HEK293T (cell line): ENCODE measurements at regions not wholly inside any gene's neighbourhood (a gene's known extent, or its start where the extent isn't known, plus 50 kb on each side); places are given as distances from the start of the nearest gene placed in this dataset.

Source experiments
- CTCF ChIA-PET: fragments of 350-600 bp; formaldehyde crosslinking; extraction: SDS; loops from one replicate; lab custom pipeline; 2021; ENCODE audit warnings: antibody characterized with exemption, inconsistent platforms; lab: Yijun Ruan, JAX
- POLR2A ChIA-PET: fragments of 350-600 bp; formaldehyde crosslinking; extraction: SDS; loops from one replicate; lab custom pipeline; 2020; ENCODE audit warnings: antibody characterized with exemption, inconsistent platforms; lab: Yijun Ruan, JAX
- DNase-seq: peaks from one replicate; pipeline ENCODE4 v3.0.0; 2012; ENCODE audit warnings: mixed read lengths; ENCODE audit errors: extremely low spot score
- ARNT ChIP-seq: fragments of 450-650 bp; IDR thresholded peaks from 2 replicates; pipeline ENCODE4 v1.6.1; 2017; ENCODE audit warnings: mild to moderate bottlenecking
- BHLHE40 ChIP-seq: fragments of 450-650 bp; IDR thresholded peaks from 2 replicates; pipeline ENCODE4 v1.6.1; 2016; ENCODE audit warnings: mild to moderate bottlenecking, moderate library complexity, borderline replicate concordance
- CTBP1 ChIP-seq: fragments of 450-650 bp; IDR thresholded peaks from 2 replicates; pipeline ENCODE4 v1.6.1; 2016; ENCODE audit warnings: borderline replicate concordance
- ELF4 ChIP-seq: fragments of 450-650 bp; IDR thresholded peaks from 2 replicates; pipeline ENCODE4 v1.6.1; 2017; ENCODE audit warnings: antibody characterized with exemption
- FOXA1 ChIP-seq: fragments of 450-650 bp; IDR thresholded peaks from 2 replicates; pipeline ENCODE4 v1.6.1; 2016; ENCODE audit warnings: mild to moderate bottlenecking
- FOXK2 ChIP-seq: fragments of 450-650 bp; IDR thresholded peaks from 2 replicates; pipeline ENCODE4 v1.6.1; 2016; ENCODE audit warnings: mild to moderate bottlenecking
- FOXM1 ChIP-seq: fragments of 450-650 bp; IDR thresholded peaks from 2 replicates; pipeline ENCODE4 v1.6.1; 2017; ENCODE audit warnings: mild to moderate bottlenecking, borderline replicate concordance
- HDGF ChIP-seq: fragments of 450-650 bp; IDR thresholded peaks from 2 replicates; pipeline ENCODE4 v1.6.1; 2017; ENCODE audit warnings: antibody characterized with exemption, borderline replicate concordance
- L3MBTL2 ChIP-seq: fragments of 450-650 bp; conservative IDR thresholded peaks from 2 replicates; pipeline ENCODE4 v1.6.1; 2016; ENCODE audit warnings: mild to moderate bottlenecking
- LEF1 ChIP-seq: fragments of 450-650 bp; IDR thresholded peaks from 2 replicates; pipeline ENCODE4 v1.6.1; 2017; ENCODE audit warnings: mild to moderate bottlenecking, borderline replicate concordance
- NFRKB ChIP-seq: fragments of 450-650 bp; IDR thresholded peaks from 2 replicates; pipeline ENCODE4 v1.6.1; 2016; ENCODE audit warnings: mild to moderate bottlenecking, moderate library complexity
- SP1 ChIP-seq: fragments of 450-650 bp; IDR thresholded peaks from 2 replicates; pipeline ENCODE4 v1.6.1; 2017
- SUZ12 ChIP-seq: fragments of 450-650 bp; IDR thresholded peaks from 2 replicates; pipeline ENCODE4 v1.6.1; 2016; ENCODE audit warnings: mild to moderate bottlenecking
- TARDBP ChIP-seq: fragments of 450-650 bp; IDR thresholded peaks from 2 replicates; pipeline ENCODE4 v1.6.1; 2016
- ZNF384 ChIP-seq: fragments of 450-650 bp; IDR thresholded peaks from 2 replicates; pipeline ENCODE4 v1.6.1; 2016
- TF ChIP-seq, protein P1 (sequence below): fragments of 450-650 bp; IDR thresholded peaks from 2 replicates; pipeline ENCODE4 v1.6.1; 2016

GRCh38 chr3:176505878-176506621, 691.2 kb downstream of the TBL1XR1 start:
- TF ChIP-seq FOXK2: no peak
- no peak for TF ChIP-seq HDGF
- TF ChIP-seq CTBP1: no peak
- TF ChIP-seq FOXM1: no peak
- no peak for TF ChIP-seq NFRKB
- TF ChIP-seq ZNF384: no peak
- no peak for TF ChIP-seq SP1
- no peak for TF ChIP-seq SUZ12
- TF ChIP-seq ARNT: no peak
- no peak for TF ChIP-seq FOXA1
- TF ChIP-seq L3MBTL2: no peak
- TF ChIP-seq ELF4: no peak
- no peak for TF ChIP-seq BHLHE40
- TF ChIP-seq LEF1: no peak
- no peak for TF ChIP-seq TARDBP
- DNase-seq: no peak
- CTCF ChIA-PET: no interaction called here
- POLR2A ChIA-PET: no interaction called here

DNA sequence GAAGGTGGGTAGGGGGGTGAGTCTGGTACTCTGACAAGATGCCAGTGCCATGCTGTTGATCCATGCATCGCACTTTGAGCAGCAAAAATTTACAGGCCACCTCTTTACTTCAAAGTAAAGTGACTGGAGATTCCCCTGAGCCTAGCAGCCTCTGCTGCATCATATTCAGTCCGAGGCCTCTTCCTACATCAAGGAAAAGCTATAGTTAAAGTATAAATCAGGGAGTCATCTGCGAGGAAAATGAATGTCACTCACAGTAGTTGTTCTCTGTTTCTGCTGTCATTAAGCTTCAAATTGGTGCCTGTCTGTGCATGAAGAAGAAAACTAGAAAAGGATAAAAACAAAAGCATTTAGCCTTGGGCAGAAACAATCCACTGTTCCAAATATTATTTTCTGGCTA, 706.2 kb downstream of the TBL1XR1 start:
- no peak for TF ChIP-seq SP1
- no peak for TF ChIP-seq CTBP1
- no peak for TF ChIP-seq ELF4
- ChIA-PET POLR2A (no interaction called here), CTCF (no interaction called here)
- DNase-seq: no peak

DNA sequence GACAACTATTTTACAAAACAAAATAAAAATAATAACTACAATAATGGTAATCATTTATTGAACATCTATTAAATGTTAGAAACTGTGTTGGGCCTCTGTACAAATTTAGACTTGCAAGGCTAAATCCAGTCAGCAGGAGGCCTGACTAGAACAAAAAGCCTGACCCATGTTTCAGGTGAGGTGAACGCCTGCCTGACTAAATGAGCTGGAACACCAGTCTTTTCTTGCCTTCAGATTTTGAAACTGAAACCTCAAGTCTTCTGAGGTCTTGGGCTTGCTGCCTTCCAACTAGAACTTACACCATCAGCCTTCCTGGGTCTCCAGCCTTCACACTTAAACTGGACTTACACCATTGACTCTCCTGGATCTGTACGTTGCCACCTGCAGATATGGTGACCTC, 706.9 kb downstream of the TBL1XR1 start:
- ChIA-PET CTCF (no interaction called here), POLR2A (no interaction called here)
- TF ChIP-seq ZNF384 (no peak), BHLHE40 (no peak), L3MBTL2 (no peak), HDGF (no peak), TARDBP (no peak), CTBP1 (no peak), SUZ12 (no peak), ELF4 (no peak), FOXK2 (no peak), ARNT (no peak)
- TF ChIP-seq, protein P1, sequence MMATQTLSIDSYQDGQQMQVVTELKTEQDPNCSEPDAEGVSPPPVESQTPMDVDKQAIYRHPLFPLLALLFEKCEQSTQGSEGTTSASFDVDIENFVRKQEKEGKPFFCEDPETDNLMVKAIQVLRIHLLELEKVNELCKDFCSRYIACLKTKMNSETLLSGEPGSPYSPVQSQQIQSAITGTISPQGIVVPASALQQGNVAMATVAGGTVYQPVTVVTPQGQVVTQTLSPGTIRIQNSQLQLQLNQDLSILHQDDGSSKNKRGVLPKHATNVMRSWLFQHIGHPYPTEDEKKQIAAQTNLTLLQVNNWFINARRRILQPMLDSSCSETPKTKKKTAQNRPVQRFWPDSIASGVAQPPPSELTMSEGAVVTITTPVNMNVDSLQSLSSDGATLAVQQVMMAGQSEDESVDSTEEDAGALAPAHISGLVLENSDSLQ: no peak
- DNase-seq: no peak

GRCh38 chr3:176479248-176479647, 718.0 kb downstream of the TBL1XR1 start:
- ChIA-PET CTCF (no interaction called here), POLR2A (no interaction called here)
- TF ChIP-seq SP1 (no peak), BHLHE40 (no peak), FOXK2 (no peak), LEF1 (no peak), HDGF (no peak), FOXM1 (no peak), SUZ12 (no peak), FOXA1 (no peak), L3MBTL2 (no peak), NFRKB (no peak), ZNF384 (no peak), CTBP1 (no peak), TARDBP (no peak), ARNT (no peak), ELF4 (no peak)
- TF ChIP-seq, protein P1: no peak
- no peak for DNase-seq

GRCh38 chr3:176469694-176470205, 727.5 kb downstream of the TBL1XR1 start:
- no peak for TF ChIP-seq FOXK2
- TF ChIP-seq SP1: no peak
- no peak for TF ChIP-seq BHLHE40
- no peak for TF ChIP-seq FOXA1
- POLR2A ChIA-PET: no interaction called here
- no peak for DNase-seq
- CTCF ChIA-PET: no interaction called here

DNA sequence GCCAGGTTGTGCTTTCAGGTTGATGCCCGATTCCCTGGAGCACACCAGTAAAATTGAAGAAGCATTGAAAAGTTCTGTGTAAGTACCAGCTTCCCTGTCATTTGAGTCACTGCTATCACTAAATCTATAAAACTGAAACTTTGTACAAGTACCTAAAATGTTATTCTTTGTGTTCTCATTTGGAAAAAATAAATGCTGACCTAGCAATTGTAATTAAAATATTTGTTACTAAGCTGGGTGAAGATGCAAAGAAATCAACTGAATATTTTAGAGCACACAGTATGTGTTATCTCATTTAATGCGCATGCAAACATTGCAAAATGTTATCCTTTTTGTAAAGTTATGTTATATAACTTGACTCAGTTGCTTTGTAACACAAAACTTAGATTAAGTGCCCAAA, 733.7 kb downstream of the TBL1XR1 start:
- CTCF ChIA-PET: no interaction called here
- POLR2A ChIA-PET: no interaction called here
- TF ChIP-seq ELF4 (no peak), LEF1 (no peak), L3MBTL2 (no peak), NFRKB (no peak), FOXA1 (no peak), ZNF384 (no peak), SUZ12 (no peak), TARDBP (no peak), HDGF (no peak), SP1 (no peak), CTBP1 (no peak), FOXK2 (no peak), BHLHE40 (no peak), FOXM1 (no peak), ARNT (no peak)
- TF ChIP-seq, protein P1: no peak
- DNase-seq: no peak
